SK-N-SH treated with all-trans-retinoic acid at 6 μM for 48 hours (cell line): ENCODE measurements at regions not wholly inside any gene's neighbourhood (a gene's known extent, or its start where the extent isn't known, plus 50 kb on each side); places are given as distances from the start of the nearest gene placed in this dataset.

Experiments used
- ARNTL ChIP-seq: fragments of 450-650 bp; formaldehyde crosslinking; IDR thresholded peaks from 2 replicates; pipeline ENCODE4 v1.5.0; 2020; ENCODE audit warnings: low read depth, mild to moderate bottlenecking, moderate library complexity, borderline replicate concordance
- CREB5 ChIP-seq: fragments of 250-450 bp; sonication (Bioruptor Pico); IDR thresholded peaks from 2 replicates; pipeline ENCODE4 v1.5.1; 2020; ENCODE audit warnings: low read depth, mild to moderate bottlenecking, moderate library complexity
- CSDC2 ChIP-seq: fragments of 250-450 bp; sonication (Bioruptor Pico); IDR thresholded peaks from 2 replicates; pipeline ENCODE4 v1.5.0; 2020; ENCODE audit warnings: mild to moderate bottlenecking, moderate library complexity
- CSRNP3 ChIP-seq: fragments of 250-450 bp; sonication (Bioruptor Pico); IDR thresholded peaks from 2 replicates; pipeline ENCODE4 v1.5.1; 2021; ENCODE audit warnings: mild to moderate bottlenecking, moderate library complexity
- GLIS3 ChIP-seq: fragments of 250-450 bp; sonication (Bioruptor Pico); IDR thresholded peaks from 2 replicates; pipeline ENCODE4 v1.5.0; 2020; ENCODE audit warnings: mild to moderate bottlenecking, moderate library complexity
- OSR1 ChIP-seq: fragments of 250-450 bp; sonication (Bioruptor Pico); IDR thresholded peaks from 2 replicates; pipeline ENCODE4 v1.8.0; 2022; ENCODE audit warnings: moderate library complexity, mild to moderate bottlenecking, inconsistent platforms
- PATZ1 ChIP-seq: fragments of 250-450 bp; sonication (Bioruptor Pico); IDR thresholded peaks from 2 replicates; pipeline ENCODE4 v1.8.0; 2020; ENCODE audit warnings: mild to moderate bottlenecking, moderate library complexity, borderline replicate concordance
- POU6F1 ChIP-seq: fragments of 250-450 bp; sonication (Bioruptor Pico); IDR thresholded peaks from 2 replicates; pipeline ENCODE4 v1.8.0; 2021; ENCODE audit warnings: low read depth, mild to moderate bottlenecking, moderate library complexity, borderline replicate concordance
- RARB ChIP-seq: fragments of 250-450 bp; sonication (Bioruptor Pico); IDR thresholded peaks from 2 replicates; pipeline ENCODE4 v1.8.0; 2021; ENCODE audit warnings: mild to moderate bottlenecking, moderate library complexity
- SNAI2 ChIP-seq: fragments of 250-450 bp; sonication (Bioruptor Pico); IDR thresholded peaks from 2 replicates; pipeline ENCODE4 v1.5.0; 2020; ENCODE audit warnings: mild to moderate bottlenecking, moderate library complexity
- TOX ChIP-seq: fragments of 250-450 bp; sonication (Bioruptor Pico); IDR thresholded peaks from 2 replicates; pipeline ENCODE4 v1.8.0; 2021; ENCODE audit warnings: mild to moderate bottlenecking, moderate library complexity, borderline replicate concordance
- ZFP3 ChIP-seq: fragments of 250-450 bp; sonication (Bioruptor Pico); IDR thresholded peaks from 2 replicates; pipeline ENCODE4 v1.5.0; 2020; ENCODE audit warnings: mild to moderate bottlenecking, moderate library complexity
- ZNF565 ChIP-seq: fragments of 450-650 bp; formaldehyde crosslinking; conservative IDR thresholded peaks from 2 replicates; pipeline ENCODE4 v1.5.0; 2020; ENCODE audit warnings: low read depth, mild to moderate bottlenecking, moderate library complexity

GRCh38 chr12:24460506-24460905, 488.4 kb downstream of the BCAT1 start:
- TF ChIP-seq SNAI2 (CRISPR knock-in tag) = no peak
- no peak for TF ChIP-seq PATZ1 (CRISPR knock-in tag)
- TF ChIP-seq CSRNP3 (CRISPR knock-in tag) = no peak
- no peak for TF ChIP-seq RARB
- TF ChIP-seq ZNF565 (CRISPR knock-in tag) = no peak
- no peak for TF ChIP-seq CREB5 (CRISPR knock-in tag)
- TF ChIP-seq GLIS3 (CRISPR knock-in tag) = no peak
- no peak for TF ChIP-seq CSDC2 (CRISPR knock-in tag)
- no peak for TF ChIP-seq OSR1 (CRISPR knock-in tag)
- TF ChIP-seq TOX (CRISPR knock-in tag) = no peak
- no peak for TF ChIP-seq ZFP3 (CRISPR knock-in tag)
- no peak for TF ChIP-seq POU6F1
- no peak for TF ChIP-seq ARNTL (CRISPR knock-in tag)
